Medulla oblongata (tissue), 1 donor: ENCODE measurements at regions not wholly inside any gene's neighbourhood (a gene's known extent, or its start where the extent isn't known, plus 50 kb on each side); places are given as distances from the start of the nearest gene placed in this dataset.
A peak's percentile ranks its signal among the peaks of the same experiment; 100 is the strongest.

Experiments used
- DNase-seq: peaks from one replicate; pipeline ENCODE4 v3.0.0-alpha.2; 2015; ENCODE audit errors: extremely low spot score

DNA sequence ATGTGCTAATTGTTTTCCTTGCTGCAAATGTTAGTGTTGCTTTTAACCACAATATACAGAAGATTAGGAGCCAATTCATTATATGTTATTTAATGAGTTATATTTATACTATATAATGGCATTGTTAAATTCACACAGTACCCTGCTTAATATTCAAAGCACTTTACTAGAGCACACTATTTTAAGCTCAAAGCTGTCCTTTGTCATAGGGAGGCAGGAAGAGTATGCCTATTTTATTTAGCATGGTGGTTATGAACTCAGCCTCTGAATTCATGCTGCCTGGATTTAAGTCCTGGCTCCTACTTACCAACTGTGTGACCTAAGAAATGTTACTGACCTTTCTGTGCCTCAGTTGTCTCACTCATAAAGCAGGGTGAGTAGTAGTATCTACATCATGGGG lies 80.5 kb downstream of the FASTKD2 start:
- no peak for DNase-seq

- DNase-seq, result no peak
Measured at GRCh38 chr2:206846331-206846730, 80.9 kb downstream of the FASTKD2 start.

DNA sequence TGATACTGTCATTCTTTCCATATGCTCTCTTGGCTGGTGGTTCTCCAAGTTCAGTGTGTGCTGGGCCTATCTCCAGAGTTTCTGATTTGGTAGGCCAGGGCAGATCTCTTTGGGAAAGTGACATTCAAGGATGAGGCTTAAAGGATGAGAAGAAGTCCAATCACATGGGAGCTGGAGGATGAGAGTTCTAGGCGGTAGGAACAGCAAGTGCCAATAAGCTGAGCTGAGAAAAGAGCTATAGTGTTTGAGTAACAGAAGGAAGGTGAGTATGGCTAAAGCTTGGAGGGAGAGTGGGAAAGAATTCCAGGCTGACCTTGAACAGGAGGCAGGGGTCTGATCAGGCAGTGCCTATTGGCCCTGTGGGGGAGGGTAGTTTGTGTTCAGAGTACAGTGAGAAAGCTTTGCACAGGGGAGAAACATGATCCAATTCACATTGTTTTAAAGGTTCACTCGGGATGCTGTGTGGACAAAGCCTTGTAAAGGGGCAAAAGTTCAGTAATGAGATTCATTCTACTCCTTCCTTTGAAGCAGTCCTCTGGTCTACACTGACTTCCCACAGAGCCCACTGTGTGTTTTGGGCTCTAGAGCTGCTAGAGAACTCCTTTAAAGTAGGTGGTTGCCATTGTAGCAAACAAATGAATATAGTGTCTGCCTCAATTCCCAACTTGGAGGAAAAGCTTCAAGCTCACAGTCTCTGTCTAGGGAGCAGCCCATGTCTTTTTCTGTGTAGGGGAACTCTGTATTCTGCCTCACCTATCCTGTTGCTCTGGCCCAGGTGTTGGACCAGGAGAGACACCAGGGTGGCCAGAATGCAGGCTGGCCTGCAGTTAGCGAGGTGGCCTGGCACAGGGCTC lies 81.8 kb downstream of the FASTKD2 start:
- DNase-seq, result no peak

GRCh38 chr2:206850369-206850768 lies 85.0 kb downstream of the FASTKD2 start:
- no peak for DNase-seq

DNA sequence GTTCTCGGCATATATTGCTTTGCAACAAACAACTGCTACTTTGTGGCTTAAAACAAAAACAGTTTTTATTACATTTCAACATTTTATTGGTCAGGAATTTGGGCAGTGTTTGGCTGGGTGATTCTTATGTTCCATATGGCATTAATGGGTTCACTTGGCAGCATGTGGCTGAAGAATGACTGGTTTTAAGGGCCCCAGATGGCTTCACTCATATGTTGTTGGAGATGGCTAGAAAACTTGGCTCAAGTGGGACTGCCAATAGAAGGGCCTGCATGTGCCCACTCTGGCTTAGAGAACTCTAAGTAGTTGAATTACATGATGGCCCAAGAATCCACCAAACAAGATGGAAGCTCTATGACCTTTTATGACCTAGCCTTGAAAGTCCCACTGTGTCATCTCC lies 86.1 kb downstream of the FASTKD2 start:
- DNase-seq, result no peak

GRCh38 chr2:206853915-206854314 lies 85.4 kb upstream of the CPO start:
- DNase-seq, result no peak

GRCh38 chr2:206855585-206856433 lies 83.5 kb upstream of the CPO start:
- no peak for DNase-seq

GRCh38 chr2:206856513-206856912 lies 82.8 kb upstream of the CPO start:
- no peak for DNase-seq

DNA sequence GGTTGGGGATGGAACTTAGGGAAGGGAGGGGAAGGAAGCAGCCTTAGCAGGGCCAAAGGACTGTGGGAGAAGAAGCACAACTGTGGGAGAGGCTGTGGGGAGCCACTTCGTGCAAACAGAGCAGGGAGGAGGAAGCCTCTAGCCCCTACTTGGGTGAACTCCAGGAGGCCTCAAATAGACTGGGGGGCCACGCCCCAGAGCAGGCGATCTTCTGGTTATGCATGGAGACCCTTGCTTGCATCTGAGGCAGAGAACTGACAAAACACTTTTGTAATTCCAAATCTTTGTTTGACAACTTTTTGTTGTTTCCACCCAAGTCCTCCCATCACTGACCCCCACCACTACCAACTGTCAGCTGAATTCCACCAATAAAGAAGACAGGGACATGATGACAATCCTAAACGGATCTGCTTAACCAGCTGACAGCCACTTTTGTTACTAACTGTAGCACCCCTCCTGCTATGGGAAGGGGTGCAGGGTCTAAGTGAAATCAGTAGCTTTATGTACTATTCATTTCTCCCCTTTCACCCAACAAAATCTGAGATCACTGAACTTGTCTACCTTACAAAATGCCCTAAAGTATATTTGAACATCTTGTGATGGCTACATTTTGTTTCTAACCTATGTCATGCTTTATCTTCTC lies 80.5 kb upstream of the CPO start:
- DNase-seq, result no peak

GRCh38 chr2:206859330-206859739 lies 80.0 kb upstream of the CPO start:
- no peak for DNase-seq

DNA sequence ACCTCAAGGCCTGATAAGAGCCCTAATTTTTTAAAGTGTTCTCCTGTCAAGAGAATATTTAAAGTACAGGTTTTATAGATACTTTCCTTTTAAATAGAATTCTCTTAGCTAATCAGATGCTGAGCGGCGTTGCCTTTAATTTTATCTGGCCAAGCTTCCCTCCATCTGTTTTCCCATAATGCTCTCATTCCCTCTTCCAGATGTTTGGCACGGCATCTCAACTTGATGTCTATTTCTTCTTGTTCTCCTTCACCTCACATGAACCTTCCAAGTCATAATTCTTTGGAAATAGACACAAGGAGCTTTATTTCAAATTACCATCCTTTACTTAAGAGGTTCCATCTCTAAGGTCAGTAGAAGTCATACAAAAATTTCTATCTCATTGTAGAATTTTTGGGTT lies 76.1 kb upstream of the CPO start:
- no peak for DNase-seq

- peak; percentile 14 for DNase-seq
Measured at GRCh38 chr2:206863716-206864115, 75.6 kb upstream of the CPO start.

DNA sequence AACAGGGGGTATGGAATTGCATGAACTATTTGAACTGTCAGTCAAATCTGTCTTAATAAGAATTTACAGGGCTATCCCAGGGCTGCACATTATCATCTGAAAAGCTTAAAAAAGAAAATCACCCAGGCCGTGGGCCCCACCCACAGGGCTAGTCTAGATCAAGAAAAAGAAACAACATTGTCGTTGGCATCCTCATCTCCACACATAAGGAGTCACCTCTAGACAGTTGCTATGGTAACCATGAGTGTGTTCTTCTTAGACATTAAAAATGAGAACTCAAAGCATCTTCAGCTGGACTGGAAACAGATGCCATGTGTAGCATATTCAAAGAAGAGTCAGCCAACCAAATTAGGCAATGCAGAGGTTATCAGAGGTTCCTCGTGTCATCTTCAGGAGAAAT lies 72.3 kb upstream of the CPO start:
- no peak for DNase-seq

- no peak for DNase-seq
Measured at GRCh38 chr2:206869824-206870495, 69.4 kb upstream of the CPO start.

- no peak for DNase-seq
Measured at GRCh38 chr2:206873423-206873822, 65.9 kb upstream of the CPO start.

DNA sequence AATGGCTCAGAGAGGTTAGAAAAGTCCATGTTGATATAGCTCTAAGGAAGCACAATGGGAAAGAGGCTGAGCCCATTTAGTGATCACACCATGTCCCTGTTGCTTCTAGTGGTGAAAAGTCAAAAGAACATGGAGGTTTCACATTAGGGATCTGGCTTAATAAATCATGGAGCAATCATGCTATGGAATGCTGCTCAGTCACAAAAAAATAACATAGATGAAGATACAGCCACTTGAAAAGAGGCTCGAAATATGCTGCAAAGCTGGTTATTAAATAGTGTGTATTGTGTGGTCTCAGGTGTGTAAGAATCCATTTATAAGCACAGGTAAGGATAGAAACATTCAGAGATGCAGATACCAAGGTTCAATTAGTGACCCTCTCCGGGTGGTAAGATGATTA lies 63.6 kb upstream of the CPO start:
- DNase-seq, result no peak

GRCh38 chr2:206876216-206876860 lies 63.0 kb upstream of the CPO start:
- peak; percentile 63 for DNase-seq

DNA sequence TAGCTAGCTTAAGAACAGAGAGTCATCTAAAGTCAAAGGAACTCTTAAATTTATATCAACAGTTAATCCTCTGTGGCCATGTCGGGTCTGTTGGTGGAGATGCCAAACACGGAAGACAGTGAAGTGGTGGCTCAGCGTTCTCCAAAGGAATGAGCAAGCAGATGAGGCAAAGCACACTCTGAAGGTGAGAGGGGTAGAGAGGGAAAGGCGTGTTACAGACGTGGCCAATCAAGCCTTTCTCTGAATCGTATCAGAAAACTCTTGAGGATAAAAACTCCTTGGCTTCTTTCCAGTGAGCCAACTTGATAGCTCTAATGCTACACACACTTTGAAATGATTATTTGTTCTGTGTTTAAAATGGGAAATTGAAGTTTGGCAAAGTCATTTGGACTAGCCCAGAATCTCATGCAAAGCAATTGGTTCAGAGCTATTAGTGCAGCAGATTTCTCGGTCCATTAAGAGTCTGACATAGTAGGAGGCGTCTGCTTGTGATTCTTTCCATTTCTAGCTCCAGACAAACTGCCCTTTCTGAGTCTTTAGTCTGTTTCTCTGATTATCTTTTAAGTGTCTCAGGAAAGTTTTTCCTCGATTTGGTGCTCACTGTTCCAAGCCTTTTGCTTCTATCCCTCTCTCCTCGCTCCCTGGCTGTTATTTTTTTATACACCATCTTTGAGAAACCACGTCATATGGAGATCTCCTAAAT lies 57.5 kb upstream of the CPO start:
- DNase-seq, result no peak

- DNase-seq, result no peak
Measured at GRCh38 chr2:206886696-206887095, 52.6 kb upstream of the CPO start.

DNA sequence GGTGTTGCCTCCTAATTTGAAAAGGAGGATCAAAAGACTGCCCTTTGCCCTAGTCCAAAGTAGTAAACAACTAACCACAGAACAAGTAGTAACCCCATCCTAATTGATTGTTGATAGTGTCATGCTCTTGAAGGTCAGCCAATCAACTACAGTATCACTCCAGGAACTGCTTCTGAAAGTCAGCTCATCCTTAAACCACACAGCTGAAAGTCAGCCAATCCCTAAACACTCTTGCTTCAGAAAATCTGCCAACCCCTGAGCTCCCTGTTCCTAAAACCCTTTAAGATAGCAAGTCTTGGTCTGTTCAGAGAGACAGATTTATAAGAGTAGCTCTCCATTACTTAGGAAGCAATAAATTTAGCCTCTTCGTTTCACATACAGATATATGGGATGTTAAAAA lies 51.6 kb upstream of the CPO start:
- no peak for DNase-seq
